ENCODE measurements at regions not wholly inside any gene's neighbourhood (a gene's known extent, or its start where the extent isn't known, plus 50 kb on each side); places are given as distances from the start of the nearest gene placed in this dataset.

DNA sequence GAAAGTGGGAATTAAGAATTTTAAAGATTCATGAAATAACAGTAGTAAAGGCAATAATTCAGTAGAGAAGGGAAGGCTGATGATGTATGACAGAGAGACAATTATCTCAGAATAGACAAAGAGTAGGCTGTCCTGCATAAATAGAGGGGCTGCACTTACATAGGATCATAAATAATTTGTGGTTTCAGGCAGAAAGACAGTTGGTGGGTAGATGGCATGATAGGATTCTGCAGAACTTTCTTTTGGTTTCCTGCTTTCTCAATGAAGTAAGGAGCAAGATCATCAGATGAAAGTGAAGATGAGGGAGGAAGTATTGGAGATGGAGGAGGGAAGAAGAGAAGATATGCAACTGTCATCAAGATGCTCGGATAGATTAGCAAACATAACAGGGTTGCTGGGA lies 604.9 kb upstream of the ZFP42 start:
- POLR2A ChIA-PET (ENCODE audit: partially characterized antibody) = no interaction called here
- Histone ChIP-seq H4K5ac (ENCODE audit: insufficient read length, low read depth, low read length) (no peak overlapping the region), H2AK5ac (ENCODE audit: low read depth, low read length) (no peak overlapping the region), H3K4me3 (ENCODE audit: extremely low read depth in 1 of 4, insufficient read depth in 2 of 4, low read depth in 3 of 4, low read length in 4 of 4) (no peak overlapping the region), H3K27me3 (replicated peaks in 1 of 4; ENCODE audit: control insufficient read depth in 3 of 4, extremely low read depth in 1 of 4, insufficient read depth in 3 of 4, low read length in 3 of 4) (no peaks in the 10 kb centered on the region), H4K91ac (replicated peaks; ENCODE audit: insufficient read length, low read length) (no peak overlapping the region), H2BK15ac (ENCODE audit: low read length) (no peak overlapping the region), H3K23me2 (ENCODE audit: low read depth, low read length) (no peaks in the 10 kb centered on the region), H3K23ac (ENCODE audit: insufficient read length) (no peak overlapping the region), H3K9ac (replicated peaks in 1 of 4; ENCODE audit: extremely low read depth in 1 of 4, low read depth in 3 of 4, low read length in 3 of 4) (no peak overlapping the region), H3K27ac (ENCODE audit: low read depth, low read length) (no peak overlapping the region), H3K14ac (ENCODE audit: insufficient read length) (no peak overlapping the region), H3K36me3 (ENCODE audit: control insufficient read depth in 2 of 4, insufficient read depth in 4 of 4, low read length in 3 of 4) (no peaks in the 10 kb centered on the region), H3K4me1 (replicated peaks in 1 of 4; ENCODE audit: control insufficient read depth in 3 of 4, insufficient read depth in 4 of 4, low read length in 3 of 4) (no peaks in the 10 kb centered on the region), H3K9me3 (ENCODE audit: insufficient read depth in 2 of 2, low read depth in 1 of 2, low read length in 1 of 2) (no peaks in the 10 kb centered on the region), H3K56ac (replicated peaks; ENCODE audit: insufficient read length, low read depth, low read length) (no peak overlapping the region), H3K4me2 (ENCODE audit: insufficient read depth in 1 of 2, low read depth in 2 of 2, low read length in 2 of 2) (no peak overlapping the region), H3K79me2 (ENCODE audit: control insufficient read depth in 1 of 2, insufficient read depth in 2 of 2, low read length in 2 of 2) (no peaks in the 10 kb centered on the region), H2AFZ (ENCODE audit: low read length) (no peak overlapping the region), H2BK20ac (ENCODE audit: low read length) (no peak overlapping the region), H3K4ac (replicated peaks; ENCODE audit: insufficient read length, low read depth, low read length) (no peak overlapping the region), H2BK12ac (ENCODE audit: low read depth, low read length) (no peak overlapping the region), H4K20me1 (replicated peaks in 1 of 2; ENCODE audit: control insufficient read depth in 1 of 2, insufficient read depth in 2 of 2, low read length in 2 of 2) (no peaks in the 10 kb centered on the region), H3K79me1 (ENCODE audit: low read depth, low read length) (no peaks in the 10 kb centered on the region), H3K18ac (ENCODE audit: extremely low read depth, low read length) (no peak overlapping the region), H4K8ac (ENCODE audit: extremely low read depth, insufficient read depth, low read length) (no peak overlapping the region), H2BK120ac (replicated peaks; ENCODE audit: low read depth, low read length) (no peak overlapping the region), H2BK5ac (ENCODE audit: low read depth, low read length) (no peak overlapping the region)
- CTCF ChIA-PET (ENCODE audit: partially characterized antibody) = interaction anchor here (0.8 to 1.8 kb wide), 2 partner anchors 8 to 10 kb away, joined by 3 to 8 read pairs; no protein-coding TSS in a partner anchor
- WGBS, 2 experiments (ENCODE audit: extremely low coverage in 1 of 2, insufficient coverage in 1 of 2, insufficient read length in 1 of 2, insufficient replicate concordance in 2 of 2, low coverage in 1 of 2, low lambda C conversion rate in 2 of 2, missing lambda C conversion rate in 1 of 2) = 92% methylated on average over 1 of the region's 1 CpG; no CpG with 5 or more reads in 1 of the 2 experiments
- FAIRE-seq = no peak
- DNase-seq (ENCODE audit: low read depth in 1 of 2, low spot score in 2 of 2) = no peak
- TF ChIP-seq PHF8 (conservative IDR thresholded peaks at IDR 0.05; ENCODE audit: low read depth, low read length) (no peak), TCF12 (IDR thresholded peaks at IDR 0.05; ENCODE audit: low read depth, low read length) (no peak), POLR2A (IDR thresholded peaks at IDR 0.05; ENCODE audit: control extremely low read depth in 1 of 2, low read depth in 2 of 2, low read length in 2 of 2) (no peak), TAF1 (IDR thresholded peaks at IDR 0.05; ENCODE audit: low read depth, low read length) (no peak), SUZ12 (IDR thresholded peaks at IDR 0.05; ENCODE audit: low read length) (no peak), CBX8 (IDR thresholded peaks at IDR 0.05; ENCODE audit: borderline replicate concordance, low read depth, low read length) (no peak), KDM5A (IDR thresholded peaks at IDR 0.05; ENCODE audit: low read length) (no peak), CBX5 (IDR thresholded peaks at IDR 0.05; ENCODE audit: low read depth, low read length) (no peak), MAFK (IDR thresholded peaks at IDR 0.05; ENCODE audit: low read depth, low read length) (no peak), SRF (IDR thresholded peaks at IDR 0.05; ENCODE audit: low read depth, low read length) (no peak), RNF2 (IDR thresholded peaks at IDR 0.05; ENCODE audit: borderline replicate concordance, low read depth, low read length, missing control alignments, poor library complexity, severe bottlenecking) (no peak), ZNF274 (IDR thresholded peaks at IDR 0.05; ENCODE audit: borderline replicate concordance, extremely low read depth, low read length) (no peak), ASH2L (IDR thresholded peaks at IDR 0.05; ENCODE audit: low read length) (no peak)
- TF ChIP-seq, protein P1, sequence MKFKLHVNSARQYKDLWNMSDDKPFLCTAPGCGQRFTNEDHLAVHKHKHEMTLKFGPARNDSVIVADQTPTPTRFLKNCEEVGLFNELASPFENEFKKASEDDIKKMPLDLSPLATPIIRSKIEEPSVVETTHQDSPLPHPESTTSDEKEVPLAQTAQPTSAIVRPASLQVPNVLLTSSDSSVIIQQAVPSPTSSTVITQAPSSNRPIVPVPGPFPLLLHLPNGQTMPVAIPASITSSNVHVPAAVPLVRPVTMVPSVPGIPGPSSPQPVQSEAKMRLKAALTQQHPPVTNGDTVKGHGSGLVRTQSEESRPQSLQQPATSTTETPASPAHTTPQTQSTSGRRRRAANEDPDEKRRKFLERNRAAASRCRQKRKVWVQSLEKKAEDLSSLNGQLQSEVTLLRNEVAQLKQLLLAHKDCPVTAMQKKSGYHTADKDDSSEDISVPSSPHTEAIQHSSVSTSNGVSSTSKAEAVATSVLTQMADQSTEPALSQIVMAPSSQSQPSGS (IDR thresholded peaks at IDR 0.05; ENCODE audit: low read length) = no peak

Measured in H1 (cell line).